ENCODE measurements at regions not wholly inside any gene's neighbourhood (a gene's known extent, or its start where the extent isn't known, plus 50 kb on each side); places are given as distances from the start of the nearest gene placed in this dataset.
"Not testable (repeated sequence)": the region's sequence is repeated elsewhere in the genome, so short reads cannot be mapped to it uniquely, and the experiment has no call there.

DNA sequence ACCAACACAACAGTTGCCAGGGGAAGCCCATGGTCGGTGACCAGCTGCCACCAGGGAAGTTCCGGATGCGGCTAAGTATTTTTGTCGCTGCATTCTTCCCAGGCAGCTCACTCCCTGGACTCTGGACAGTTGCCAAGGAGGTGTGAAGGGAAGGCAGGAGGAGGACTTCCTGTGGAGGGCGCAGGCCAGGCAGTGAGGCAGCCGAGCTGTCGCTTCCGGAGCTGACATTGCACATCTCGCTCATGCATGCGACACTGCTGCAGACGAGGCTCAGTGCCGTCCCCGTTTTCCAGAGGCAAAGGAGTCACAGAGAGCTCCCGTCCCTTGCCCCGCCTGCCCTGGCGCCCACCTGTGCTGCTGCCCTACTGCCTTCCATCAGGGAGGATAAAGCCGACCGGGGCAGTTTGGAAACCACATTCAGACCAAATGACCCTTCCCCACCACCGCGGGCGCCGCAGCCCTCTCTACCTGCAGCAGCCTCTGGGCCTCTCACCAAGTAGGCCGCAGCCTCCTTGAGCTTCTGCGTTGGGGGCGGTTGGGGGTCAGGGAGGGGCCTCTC, 81.4 kb downstream of the NENF start:
- H3F3A ChIP-seq (ENCODE audit: insufficient read depth): no peaks in the 10 kb centered on the region
- no peak overlapping the region for H3K9ac ChIP-seq (ENCODE audit: low read length)
- H3K4me3 ChIP-seq (ENCODE audit: insufficient read depth, low read length, poor library complexity, severe bottlenecking): no peak overlapping the region
- H4K20me1 ChIP-seq (ENCODE audit: low read depth, low read length): no peaks in the 10 kb centered on the region
- H3K27ac ChIP-seq (ENCODE audit: low read depth, low read length): no peak overlapping the region
- no peaks in the 10 kb centered on the region for H3K79me2 ChIP-seq (ENCODE audit: insufficient read depth, low read length)
- no peak overlapping the region for H3K4me2 ChIP-seq (ENCODE audit: low read depth, low read length, poor library complexity, severe bottlenecking)
- no peak overlapping the region for H2AFZ ChIP-seq (ENCODE audit: low read depth, low read length, severe bottlenecking)
- no peaks in the 10 kb centered on the region for H3K9me3 ChIP-seq (ENCODE audit: insufficient read depth, low read length)
- no peak for TF ChIP-seq EZH2phosphoT487 (conservative IDR thresholded peaks at IDR 0.05; ENCODE audit: low read length)
- TF ChIP-seq, protein P1, sequence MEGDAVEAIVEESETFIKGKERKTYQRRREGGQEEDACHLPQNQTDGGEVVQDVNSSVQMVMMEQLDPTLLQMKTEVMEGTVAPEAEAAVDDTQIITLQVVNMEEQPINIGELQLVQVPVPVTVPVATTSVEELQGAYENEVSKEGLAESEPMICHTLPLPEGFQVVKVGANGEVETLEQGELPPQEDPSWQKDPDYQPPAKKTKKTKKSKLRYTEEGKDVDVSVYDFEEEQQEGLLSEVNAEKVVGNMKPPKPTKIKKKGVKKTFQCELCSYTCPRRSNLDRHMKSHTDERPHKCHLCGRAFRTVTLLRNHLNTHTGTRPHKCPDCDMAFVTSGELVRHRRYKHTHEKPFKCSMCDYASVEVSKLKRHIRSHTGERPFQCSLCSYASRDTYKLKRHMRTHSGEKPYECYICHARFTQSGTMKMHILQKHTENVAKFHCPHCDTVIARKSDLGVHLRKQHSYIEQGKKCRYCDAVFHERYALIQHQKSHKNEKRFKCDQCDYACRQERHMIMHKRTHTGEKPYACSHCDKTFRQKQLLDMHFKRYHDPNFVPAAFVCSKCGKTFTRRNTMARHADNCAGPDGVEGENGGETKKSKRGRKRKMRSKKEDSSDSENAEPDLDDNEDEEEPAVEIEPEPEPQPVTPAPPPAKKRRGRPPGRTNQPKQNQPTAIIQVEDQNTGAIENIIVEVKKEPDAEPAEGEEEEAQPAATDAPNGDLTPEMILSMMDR (IDR thresholded peaks at IDR 0.05; ENCODE audit: insufficient read depth, low read length, poor library complexity, severe bottlenecking): no peak
- H3K36me3 ChIP-seq (ENCODE audit: low read length): no peaks in the 10 kb centered on the region
- no peaks in the 10 kb centered on the region for H3K9me2 ChIP-seq (replicated peaks; ENCODE audit: insufficient read depth, low read length)
- H3K27me3 ChIP-seq (ENCODE audit: low read length): no peaks in the 10 kb centered on the region

DNA sequence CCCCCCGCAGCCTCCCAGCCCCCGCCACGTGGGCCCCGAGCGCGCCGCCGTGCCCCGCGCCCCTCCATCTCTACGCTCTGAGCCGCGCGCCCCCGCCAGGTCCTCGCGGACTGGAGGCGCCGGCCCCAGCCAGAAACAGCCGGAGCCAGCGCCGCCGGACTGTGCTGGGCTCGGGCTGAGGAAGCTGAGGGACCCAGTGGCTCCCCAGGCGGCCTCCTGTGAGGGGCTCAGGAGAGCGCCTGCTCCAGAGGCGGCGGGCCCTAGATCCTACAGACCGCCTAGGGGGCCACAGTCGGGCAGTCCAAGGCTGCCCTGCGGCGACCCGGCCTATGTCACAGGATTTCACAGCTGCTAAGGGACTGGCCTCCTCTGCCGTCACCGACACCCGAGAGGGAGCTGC, 82.1 kb downstream of the NENF start:
- no peaks in the 10 kb centered on the region for H4K20me1 ChIP-seq (ENCODE audit: low read depth, low read length)
- no peak overlapping the region for H3K27ac ChIP-seq (ENCODE audit: low read depth, low read length)
- no peaks in the 10 kb centered on the region for H3K9me2 ChIP-seq (replicated peaks; ENCODE audit: insufficient read depth, low read length)
- H3K9me3 ChIP-seq (ENCODE audit: insufficient read depth, low read length): no peaks in the 10 kb centered on the region
- H3K27me3 ChIP-seq (ENCODE audit: low read length): no peaks in the 10 kb centered on the region
- H2AFZ ChIP-seq (ENCODE audit: low read depth, low read length, severe bottlenecking): no peak overlapping the region
- no peak overlapping the region for H3K4me3 ChIP-seq (ENCODE audit: insufficient read depth, low read length, poor library complexity, severe bottlenecking)
- H3F3A ChIP-seq (ENCODE audit: insufficient read depth): no peaks in the 10 kb centered on the region
- no peaks in the 10 kb centered on the region for H3K79me2 ChIP-seq (ENCODE audit: insufficient read depth, low read length)
- H3K36me3 ChIP-seq (ENCODE audit: low read length): no peaks in the 10 kb centered on the region
- H3K4me2 ChIP-seq (ENCODE audit: low read depth, low read length, poor library complexity, severe bottlenecking): no peak overlapping the region
- no peak overlapping the region for H3K9ac ChIP-seq (ENCODE audit: low read length)
- no peak for TF ChIP-seq EZH2phosphoT487 (conservative IDR thresholded peaks at IDR 0.05; ENCODE audit: low read length)
- TF ChIP-seq, protein P1 (IDR thresholded peaks at IDR 0.05; ENCODE audit: insufficient read depth, low read length, poor library complexity, severe bottlenecking): no peak

DNA sequence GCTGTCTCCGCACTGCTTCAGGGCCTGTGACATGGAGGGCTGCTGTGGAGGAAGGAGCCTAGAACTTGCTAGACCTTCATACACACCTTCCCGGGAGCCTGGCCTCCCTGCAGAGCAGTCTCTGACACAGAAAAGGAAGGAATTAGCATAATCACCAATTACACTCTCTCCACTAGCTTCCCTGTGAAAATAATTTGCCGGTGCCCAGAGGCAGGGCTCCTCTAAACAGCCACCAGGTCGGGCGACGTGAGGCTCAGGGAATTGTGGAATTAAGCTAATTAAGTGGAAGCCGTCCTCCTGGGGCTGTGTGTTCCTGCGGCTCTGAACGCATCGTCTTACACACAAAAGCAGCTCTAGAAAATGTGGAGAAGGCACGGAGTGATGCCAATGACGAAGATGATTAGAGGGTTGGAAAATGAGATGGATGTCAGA, 82.6 kb downstream of the NENF start:
- H3K9me2 ChIP-seq (replicated peaks; ENCODE audit: insufficient read depth, low read length): no peaks in the 10 kb centered on the region
- H3K79me2 ChIP-seq (ENCODE audit: insufficient read depth, low read length): no peaks in the 10 kb centered on the region
- H3K27ac ChIP-seq (ENCODE audit: low read depth, low read length): no peak overlapping the region
- H3K36me3 ChIP-seq (ENCODE audit: low read length): no peaks in the 10 kb centered on the region
- H2AFZ ChIP-seq (ENCODE audit: low read depth, low read length, severe bottlenecking): no peak overlapping the region
- no peaks in the 10 kb centered on the region for H3F3A ChIP-seq (ENCODE audit: insufficient read depth)
- TF ChIP-seq, protein P1 (IDR thresholded peaks at IDR 0.05; ENCODE audit: insufficient read depth, low read length, poor library complexity, severe bottlenecking): no peak
- no peak for TF ChIP-seq EZH2phosphoT487 (conservative IDR thresholded peaks at IDR 0.05; ENCODE audit: low read length)
- no peak overlapping the region for H3K4me3 ChIP-seq (ENCODE audit: insufficient read depth, low read length, poor library complexity, severe bottlenecking)
- no peak overlapping the region for H3K4me2 ChIP-seq (ENCODE audit: low read depth, low read length, poor library complexity, severe bottlenecking)
- H3K9ac ChIP-seq (ENCODE audit: low read length): no peak overlapping the region
- H4K20me1 ChIP-seq (ENCODE audit: low read depth, low read length): no peaks in the 10 kb centered on the region
- H3K9me3 ChIP-seq (ENCODE audit: insufficient read depth, low read length): no peaks in the 10 kb centered on the region
- no peaks in the 10 kb centered on the region for H3K27me3 ChIP-seq (ENCODE audit: low read length)

DNA sequence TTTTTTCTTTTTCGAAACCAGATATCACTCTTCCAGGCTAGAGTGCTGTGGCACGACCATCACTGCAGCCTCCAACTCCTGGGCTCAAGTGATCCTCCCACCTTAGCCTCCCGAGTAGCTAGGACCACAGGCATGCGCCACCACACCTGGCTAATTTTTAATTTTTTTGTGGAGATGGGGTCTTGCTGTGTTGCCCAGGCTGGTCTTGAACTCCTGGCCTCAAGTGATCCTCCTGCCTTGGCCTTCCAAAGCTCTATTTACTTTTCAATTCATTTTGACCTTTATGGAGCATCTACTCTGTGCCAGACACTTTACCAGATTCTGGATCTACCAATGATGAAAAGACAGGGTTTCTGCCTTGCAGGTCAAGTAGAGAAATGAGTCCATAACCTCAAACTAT, 83.3 kb downstream of the NENF start:
- not testable (repeated sequence) for H3K9me2 ChIP-seq (replicated peaks; ENCODE audit: insufficient read depth, low read length); H2AFZ ChIP-seq (ENCODE audit: low read depth, low read length, severe bottlenecking); H3F3A ChIP-seq (ENCODE audit: insufficient read depth); H3K9me3 ChIP-seq (ENCODE audit: insufficient read depth, low read length); H3K4me2 ChIP-seq (ENCODE audit: low read depth, low read length, poor library complexity, severe bottlenecking); H3K27ac ChIP-seq (ENCODE audit: low read depth, low read length); H3K79me2 ChIP-seq (ENCODE audit: insufficient read depth, low read length); H3K4me3 ChIP-seq (ENCODE audit: insufficient read depth, low read length, poor library complexity, severe bottlenecking); H4K20me1 ChIP-seq (ENCODE audit: low read depth, low read length); H3K36me3 ChIP-seq (ENCODE audit: low read length); H3K9ac ChIP-seq (ENCODE audit: low read length); H3K27me3 ChIP-seq (ENCODE audit: low read length)

All from SU-DHL-6 (cell line).